B cell (primary cell): ENCODE measurements at regions not wholly inside any gene's neighbourhood (a gene's known extent, or its start where the extent isn't known, plus 50 kb on each side); places are given as distances from the start of the nearest gene placed in this dataset.

Source experiments
- ATAC-seq: fragments of 200-7000 bp; cut with Tn5 transposase; one replicate; pipeline ENCODE4 v1.10.0; 2021; ENCODE audit warnings: low read depth, mild to moderate bottlenecking, moderate number of reproducible peaks, moderate library complexity
- CTCF ChIA-PET: fragments of 350-600 bp; sonication (Branson Sonifier 250); formaldehyde crosslinking; loops from one replicate; lab custom pipeline; 2021; ENCODE audit warnings: antibody characterized with exemption, inconsistent platforms; lab: Charles Lee
- POLR2A ChIA-PET: fragments of 350-600 bp; sonication (Branson Sonifier 250); formaldehyde crosslinking; loops from one replicate; lab custom pipeline; 2021; ENCODE audit warnings: antibody characterized with exemption; lab: Charles Lee
- DNase-seq: peaks from one replicate; pipeline ENCODE4 v3.0.0; 2013
- H2AFZ ChIP-seq: 2 replicates; pipeline ENCODE4 v1.6.1; 2012; ENCODE audit warnings: mild to moderate bottlenecking, low read depth, low read length; ENCODE audit not compliant: insufficient read depth, poor library complexity, severe bottlenecking
- H3K27ac ChIP-seq, 2 donors: 1 replicate in 1 of 2; 2 replicates in 1 of 2; pipeline ENCODE4 v1.5.1; 2012 to 2013; ENCODE audit warnings: low read length in 2 of 2, mild to moderate bottlenecking in 2 of 2, moderate library complexity in 1 of 2
- H3K27me3 ChIP-seq, 4 experiments: fragments of 200-600 bp in 1 of 4; sonication (generic) in 1 of 4; replicated peaks in 1 of 4; 1 replicate in 2 of 4; 2 replicates in 2 of 4; pipeline versions ENCODE4 v1.6.1 to v1.7.0; 2013 to 2016; ENCODE audit warnings: low read length in 3 of 4, mild to moderate bottlenecking in 2 of 4, mixed read lengths in 1 of 4, moderate library complexity in 1 of 4; ENCODE audit not compliant: insufficient read depth in 4 of 4, control insufficient read depth in 3 of 4; ENCODE audit errors: control extremely low read depth in 1 of 4
- H3K36me3 ChIP-seq, 2 experiments: replicated peaks in 1 of 2; 1 replicate in 1 of 2; 2 replicates in 1 of 2; pipeline versions ENCODE4 v1.6.1 to v1.7.1; 2013; ENCODE audit warnings: low read length in 1 of 2; ENCODE audit not compliant: insufficient read depth in 2 of 2, control insufficient read depth in 1 of 2; ENCODE audit errors: control extremely low read depth in 1 of 2, extremely low read depth in 1 of 2
- H3K4me1 ChIP-seq, 2 donors: fragments of 200-600 bp in 1 of 2; sonication (generic) in 1 of 2; 1 replicate in 1 of 2; 2 replicates in 1 of 2; pipeline versions ENCODE4 v1.5.1 to v1.6.1; 2013 to 2017; ENCODE audit warnings: low read length in 2 of 2; ENCODE audit not compliant: control insufficient read depth in 2 of 2, insufficient read depth in 2 of 2
- H3K4me2 ChIP-seq: replicated peaks from 2 replicates; pipeline ENCODE3; 2012; ENCODE audit warnings: mild to moderate bottlenecking, low read depth, low read length; ENCODE audit not compliant: poor library complexity, severe bottlenecking
- H3K4me3 ChIP-seq, 5 experiments: fragments of 200-600 bp in 1 of 5; sonication (generic) in 1 of 5; 1 replicate in 3 of 5; 2 replicates in 2 of 5; pipeline versions ENCODE4 v1.5.1 to v1.7.0; 2011 to 2016; ENCODE audit warnings: low read length in 4 of 5, mild to moderate bottlenecking in 4 of 5, low read depth in 2 of 5, control low read depth in 1 of 5, moderate library complexity in 1 of 5; ENCODE audit not compliant: insufficient read depth in 1 of 5; ENCODE audit errors: control extremely low read depth in 1 of 5, extremely low read depth in 1 of 5
- H3K79me2 ChIP-seq: fragments of 200-600 bp; sonication (generic); one replicate; pipeline ENCODE4 v1.6.0; 2016; ENCODE audit warnings: low read length; ENCODE audit not compliant: control insufficient read depth, insufficient read depth
- H3K9ac ChIP-seq: fragments of 200-600 bp; sonication (generic); 2 replicates; pipeline ENCODE4 v1.6.1; 2017; ENCODE audit warnings: mild to moderate bottlenecking, low read length, moderate library complexity
- H3K9me3 ChIP-seq, 3 donors: one replicate each; pipeline versions ENCODE4 v1.6.1 to v1.7.1; 2013; ENCODE audit warnings: low read length in 2 of 3; ENCODE audit not compliant: control insufficient read depth in 2 of 3, insufficient read depth in 1 of 3; ENCODE audit errors: control extremely low read depth in 1 of 3
- H4K20me1 ChIP-seq: 2 replicates; pipeline ENCODE4 v1.6.0; 2012; ENCODE audit warnings: mild to moderate bottlenecking, low read length; ENCODE audit not compliant: insufficient read depth, control insufficient read depth, poor library complexity, severe bottlenecking
- H3K27ac Mint-ChIP-seq: one replicate; pipeline ENCODE4 v1.8.0; 2021; ENCODE audit warnings: mixed read lengths
- H3K27me3 Mint-ChIP-seq: one replicate; pipeline ENCODE4 v1.8.0; 2021; ENCODE audit warnings: mixed read lengths
- H3K4me1 Mint-ChIP-seq: one replicate; pipeline ENCODE4 v1.8.0; 2021; ENCODE audit warnings: mixed read lengths
- H3K4me3 Mint-ChIP-seq: one replicate; pipeline ENCODE4 v1.8.0; 2021; ENCODE audit warnings: mixed read lengths
- H3K9me3 Mint-ChIP-seq: one replicate; pipeline ENCODE4 v1.8.0; 2022; ENCODE audit warnings: mixed read lengths; ENCODE audit not compliant: insufficient read depth
- EZH2 ChIP-seq: IDR thresholded peaks from 2 replicates; pipeline ENCODE4 v1.6.1; 2012; ENCODE audit warnings: borderline replicate concordance, low read depth, mild to moderate bottlenecking, moderate library complexity, low read length; ENCODE audit not compliant: insufficient read depth, poor library complexity, severe bottlenecking
- whole genome bisulfite sequencing: methylation state at CpG from one replicate; pipeline ENCODE4 v1.1.5; 2013; ENCODE audit warnings: missing lambda C conversion rate; ENCODE audit not compliant: insufficient coverage; 5-methylcytosine and 5-hydroxymethylcytosine counted together
- intact Hi-C: fragments of 100-400 bp; cut with micrococcal nuclease; formaldehyde crosslinking; loops from one replicate; pipeline ENCODE4 v1.10.0; 2022
- TF ChIP-seq, protein P1 (sequence below): fragments of 200-600 bp; IDR thresholded peaks from one replicate; pipeline ENCODE4 v1.8.0; 2022; ENCODE audit warnings: antibody characterized with exemption, mild to moderate bottlenecking

DNA sequence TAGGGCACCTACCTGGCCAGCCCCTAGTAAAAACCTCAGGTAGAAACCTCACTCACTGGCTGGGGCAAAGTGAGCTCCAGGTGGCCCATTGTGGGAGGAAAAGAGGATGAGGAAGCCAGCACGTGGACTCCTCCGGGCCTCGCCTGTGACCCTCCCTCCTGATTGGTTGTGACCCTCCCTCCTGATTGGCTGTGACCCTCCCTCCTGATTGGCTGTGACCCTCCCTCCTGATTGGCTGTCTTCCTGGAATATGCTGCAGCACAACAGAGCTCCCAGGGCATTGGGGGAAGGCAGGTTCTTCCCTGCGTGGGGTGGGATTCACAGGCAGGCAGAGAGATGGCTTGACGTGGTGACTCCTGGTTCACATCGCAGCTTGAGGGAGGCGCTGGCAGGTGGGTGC lies 343.0 kb downstream of the GLRX3 start:
- DNase-seq = no peak
- H3K4me3 Mint-ChIP-seq = no peak overlapping the region
- no peaks in the 10 kb centered on the region for H3K9me3 Mint-ChIP-seq
- Histone ChIP-seq H4K20me1 (no peaks in the 10 kb centered on the region), H3K4me3 (no peak overlapping the region), H2AFZ (no peak overlapping the region), H3K4me1 (no peaks in the 10 kb centered on the region), H3K27me3 (no peaks in the 10 kb centered on the region), H3K79me2 (no peaks in the 10 kb centered on the region), H3K9me3 (peaks cover 0 to 25% (median 0%) of the 10 kb centered on the region in 3 donors), H3K4me2 (no peak overlapping the region), H3K27ac (no peak overlapping the region), H3K9ac (no peak overlapping the region), H3K36me3 (no peaks in the 10 kb centered on the region)
- ChIA-PET CTCF (no interaction called here), POLR2A (no interaction called here)
- no peak overlapping the region for H3K27ac Mint-ChIP-seq
- H3K27me3 Mint-ChIP-seq = no peaks in the 10 kb centered on the region
- TF ChIP-seq, protein P1, sequence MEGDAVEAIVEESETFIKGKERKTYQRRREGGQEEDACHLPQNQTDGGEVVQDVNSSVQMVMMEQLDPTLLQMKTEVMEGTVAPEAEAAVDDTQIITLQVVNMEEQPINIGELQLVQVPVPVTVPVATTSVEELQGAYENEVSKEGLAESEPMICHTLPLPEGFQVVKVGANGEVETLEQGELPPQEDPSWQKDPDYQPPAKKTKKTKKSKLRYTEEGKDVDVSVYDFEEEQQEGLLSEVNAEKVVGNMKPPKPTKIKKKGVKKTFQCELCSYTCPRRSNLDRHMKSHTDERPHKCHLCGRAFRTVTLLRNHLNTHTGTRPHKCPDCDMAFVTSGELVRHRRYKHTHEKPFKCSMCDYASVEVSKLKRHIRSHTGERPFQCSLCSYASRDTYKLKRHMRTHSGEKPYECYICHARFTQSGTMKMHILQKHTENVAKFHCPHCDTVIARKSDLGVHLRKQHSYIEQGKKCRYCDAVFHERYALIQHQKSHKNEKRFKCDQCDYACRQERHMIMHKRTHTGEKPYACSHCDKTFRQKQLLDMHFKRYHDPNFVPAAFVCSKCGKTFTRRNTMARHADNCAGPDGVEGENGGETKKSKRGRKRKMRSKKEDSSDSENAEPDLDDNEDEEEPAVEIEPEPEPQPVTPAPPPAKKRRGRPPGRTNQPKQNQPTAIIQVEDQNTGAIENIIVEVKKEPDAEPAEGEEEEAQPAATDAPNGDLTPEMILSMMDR = no peak
- TF ChIP-seq EZH2 = no peak
- intact Hi-C loops = no loop called here
- no peaks in the 10 kb centered on the region for H3K4me1 Mint-ChIP-seq
- ATAC-seq = no peak
- 88% methylated on average over 6 of the region's 7 CpGs for WGBS

DNA sequence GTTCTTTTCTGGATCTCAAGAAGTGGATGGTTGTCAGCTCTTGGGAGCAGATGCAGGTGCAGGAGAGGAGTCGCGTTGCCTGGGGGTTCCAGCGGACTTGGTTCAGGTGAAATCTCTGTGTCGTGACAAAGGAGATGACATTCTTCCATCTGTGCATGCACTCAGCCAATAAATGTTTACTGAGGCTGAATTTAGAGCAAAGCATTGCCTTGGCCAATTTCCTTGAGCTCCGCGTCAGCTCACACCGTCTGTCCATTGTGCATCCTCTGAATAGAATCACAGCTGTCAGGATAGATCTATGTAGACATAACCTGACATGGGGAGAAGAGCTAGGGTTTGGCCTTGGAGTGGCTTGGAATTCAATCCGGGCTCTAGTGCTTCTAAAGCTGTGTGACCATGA lies 343.7 kb downstream of the GLRX3 start:
- Mint-ChIP-seq H3K9me3 (no peaks in the 10 kb centered on the region), H3K4me3 (no peak overlapping the region), H3K27ac (no peak overlapping the region), H3K4me1 (no peaks in the 10 kb centered on the region), H3K27me3 (no peaks in the 10 kb centered on the region)
- ATAC-seq (no peak), DNase-seq (no peak)
- 86% methylated on average over 8 of the region's 8 CpGs for WGBS
- Histone ChIP-seq H3K4me2 (no peak overlapping the region), H4K20me1 (no peaks in the 10 kb centered on the region), H3K36me3 (no peaks in the 10 kb centered on the region), H2AFZ (no peak overlapping the region), H3K4me3 (no peak overlapping the region), H3K9ac (no peak overlapping the region), H3K27me3 (no peaks in the 10 kb centered on the region), H3K27ac (no peak overlapping the region), H3K9me3 (peaks cover 0 to 31% (median 0%) of the 10 kb centered on the region in 3 donors), H3K4me1 (no peaks in the 10 kb centered on the region), H3K79me2 (no peaks in the 10 kb centered on the region)
- intact Hi-C loops = no loop called here
- POLR2A ChIA-PET = no interaction called here
- TF ChIP-seq EZH2 = no peak
- TF ChIP-seq, protein P1 = no peak
- CTCF ChIA-PET = no interaction called here
